ENCODE measurements at regions not wholly inside any gene's neighbourhood (a gene's known extent, or its start where the extent isn't known, plus 50 kb on each side); places are given as distances from the start of the nearest gene placed in this dataset.
A peak's percentile ranks its signal among the peaks of the same experiment; 100 is the strongest.

GRCh38 chr5:129377504-129377903 lies 82.6 kb upstream of the ADAMTS19 start:
- no peaks in the 10 kb centered on the region for H4K20me1 ChIP-seq (ENCODE audit: insufficient read depth, low read length)
- Mint-ChIP-seq H3K27ac (ENCODE audit: unreplicated experiment) (no peak overlapping the region), H3K4me3 (ENCODE audit: unreplicated experiment) (no peak overlapping the region), H3K36me3 (ENCODE audit: low read depth, unreplicated experiment) (no peaks in the 10 kb centered on the region), H3K4me1 (ENCODE audit: low read depth, unreplicated experiment) (peaks cover 4% of the 10 kb centered on the region), H3K9me3 (ENCODE audit: unreplicated experiment) (no peaks in the 10 kb centered on the region), H3K27me3 (ENCODE audit: low read depth, unreplicated experiment) (no peaks in the 10 kb centered on the region)
- no peak overlapping the region for H3K4me3 ChIP-seq (ENCODE audit: insufficient read depth, low read depth, low read length)
- H3K27me3 ChIP-seq (ENCODE audit: insufficient read depth, low read length), result no peaks in the 10 kb centered on the region
- H3K79me2 ChIP-seq (ENCODE audit: insufficient read depth, low read length), result no peaks in the 10 kb centered on the region
- no peak for TF ChIP-seq CTCF (IDR thresholded peaks at IDR 0.05; ENCODE audit: insufficient read depth, low read depth, low read length)
- no peak for TF ChIP-seq EZH2 (IDR thresholded peaks at IDR 0.05; ENCODE audit: insufficient read depth, low read length)
- no peaks in the 10 kb centered on the region for H3K36me3 ChIP-seq (ENCODE audit: insufficient read depth, low read length)
- H3K9ac ChIP-seq (ENCODE audit: low read length), result no peak overlapping the region
- H2AFZ ChIP-seq (ENCODE audit: low read depth, low read length), result no peak overlapping the region
- H3K4me1 ChIP-seq (ENCODE audit: insufficient read depth, low read length), result no peaks in the 10 kb centered on the region
- H3K4me2 ChIP-seq (ENCODE audit: low read length), result no peak overlapping the region
- no peaks in the 10 kb centered on the region for H3K9me3 ChIP-seq (ENCODE audit: insufficient read depth, low read depth, low read length)
- FAIRE-seq (no peak), DNase-seq (ENCODE audit: low read depth) (no peak)
- no peak overlapping the region for H3K27ac ChIP-seq (ENCODE audit: low read depth, low read length)

- no peak overlapping the region for H3K27ac ChIP-seq (ENCODE audit: low read depth, low read length)
- TF ChIP-seq EZH2 (IDR thresholded peaks at IDR 0.05; ENCODE audit: insufficient read depth, low read length) (no peak), CTCF (IDR thresholded peaks at IDR 0.05; ENCODE audit: insufficient read depth, low read depth, low read length) (no peak)
- no peak for DNase-seq (ENCODE audit: low read depth)
- no peaks in the 10 kb centered on the region for H3K9me3 ChIP-seq (ENCODE audit: insufficient read depth, low read depth, low read length)
- no peaks in the 10 kb centered on the region for H3K27me3 ChIP-seq (ENCODE audit: insufficient read depth, low read length)
- no peak overlapping the region for H3K4me2 ChIP-seq (ENCODE audit: low read length)
- no peaks in the 10 kb centered on the region for H3K36me3 ChIP-seq (ENCODE audit: insufficient read depth, low read length)
- H3K9ac ChIP-seq (ENCODE audit: low read length), result no peak overlapping the region
- H4K20me1 ChIP-seq (ENCODE audit: insufficient read depth, low read length), result no peaks in the 10 kb centered on the region
- H2AFZ ChIP-seq (ENCODE audit: low read depth, low read length), result no peak overlapping the region
- no peak for FAIRE-seq
- H3K9me3 Mint-ChIP-seq (ENCODE audit: unreplicated experiment), result no peaks in the 10 kb centered on the region
- H3K79me2 ChIP-seq (ENCODE audit: insufficient read depth, low read length), result no peaks in the 10 kb centered on the region
- H3K4me1 Mint-ChIP-seq (ENCODE audit: low read depth, unreplicated experiment), result peaks cover 12% of the 10 kb centered on the region
- H3K4me1 ChIP-seq (ENCODE audit: insufficient read depth, low read length), result peaks cover 3% of the 10 kb centered on the region
- H3K36me3 Mint-ChIP-seq (ENCODE audit: low read depth, unreplicated experiment), result no peaks in the 10 kb centered on the region
- no peak overlapping the region for H3K4me3 ChIP-seq (ENCODE audit: insufficient read depth, low read depth, low read length)
- no peak overlapping the region for H3K27ac Mint-ChIP-seq (ENCODE audit: unreplicated experiment)
- no peaks in the 10 kb centered on the region for H3K27me3 Mint-ChIP-seq (ENCODE audit: low read depth, unreplicated experiment)
- H3K4me3 Mint-ChIP-seq (ENCODE audit: unreplicated experiment), result no peak overlapping the region
Observed at GRCh38 chr5:129378961-129379360, 81.1 kb upstream of the ADAMTS19 start.

- Mint-ChIP-seq H3K4me1 (ENCODE audit: low read depth, unreplicated experiment) (peaks cover 12% of the 10 kb centered on the region), H3K36me3 (ENCODE audit: low read depth, unreplicated experiment) (no peaks in the 10 kb centered on the region), H3K9me3 (ENCODE audit: unreplicated experiment) (no peaks in the 10 kb centered on the region), H3K4me3 (ENCODE audit: unreplicated experiment) (no peak overlapping the region), H3K27ac (ENCODE audit: unreplicated experiment) (no peak overlapping the region), H3K27me3 (ENCODE audit: low read depth, unreplicated experiment) (no peaks in the 10 kb centered on the region)
- H3K9me3 ChIP-seq (ENCODE audit: insufficient read depth, low read depth, low read length), result no peaks in the 10 kb centered on the region
- H3K9ac ChIP-seq (ENCODE audit: low read length), result no peak overlapping the region
- DNase-seq (ENCODE audit: low read depth) (peak; percentile 25), FAIRE-seq (no peak)
- no peak for TF ChIP-seq CTCF (IDR thresholded peaks at IDR 0.05; ENCODE audit: insufficient read depth, low read depth, low read length)
- no peak for TF ChIP-seq EZH2 (IDR thresholded peaks at IDR 0.05; ENCODE audit: insufficient read depth, low read length)
- no peak overlapping the region for H3K27ac ChIP-seq (ENCODE audit: low read depth, low read length)
- H3K27me3 ChIP-seq (ENCODE audit: insufficient read depth, low read length), result no peaks in the 10 kb centered on the region
- H4K20me1 ChIP-seq (ENCODE audit: insufficient read depth, low read length), result no peaks in the 10 kb centered on the region
- H3K4me2 ChIP-seq (ENCODE audit: low read length), result no peak overlapping the region
- peaks cover 3% of the 10 kb centered on the region for H3K4me1 ChIP-seq (ENCODE audit: insufficient read depth, low read length)
- H3K4me3 ChIP-seq (ENCODE audit: insufficient read depth, low read depth, low read length), result no peak overlapping the region
- H3K36me3 ChIP-seq (ENCODE audit: insufficient read depth, low read length), result no peaks in the 10 kb centered on the region
- no peaks in the 10 kb centered on the region for H3K79me2 ChIP-seq (ENCODE audit: insufficient read depth, low read length)
- no peak overlapping the region for H2AFZ ChIP-seq (ENCODE audit: low read depth, low read length)
Observed at GRCh38 chr5:129379406-129379805, 80.7 kb upstream of the ADAMTS19 start.

Measured in astrocyte (in vitro differentiated cells and primary cell).